ENCODE measurements at regions not wholly inside any gene's neighbourhood (a gene's known extent, or its start where the extent isn't known, plus 50 kb on each side); places are given as distances from the start of the nearest gene placed in this dataset.
"Not testable (repeated sequence)": the region's sequence is repeated elsewhere in the genome, so short reads cannot be mapped to it uniquely, and the experiment has no call there.

- no peak for DNase-seq (ENCODE audit: low spot score)
Measured at GRCh38 chr18:38695559-38696280, 1130.1 kb upstream of the CELF4 start.

- no peak for DNase-seq (ENCODE audit: low spot score)
Measured at GRCh38 chr18:38693104-38693503, 1127.5 kb upstream of the CELF4 start.

GRCh38 chr18:38690626-38691025 lies 1125.0 kb upstream of the CELF4 start:
- DNase-seq (ENCODE audit: low spot score) = no peak

GRCh38 chr18:38688416-38688815 lies 1122.8 kb upstream of the CELF4 start:
- peak; percentile 45 for DNase-seq (ENCODE audit: low spot score)

- DNase-seq (ENCODE audit: low spot score) = no peak
Measured at GRCh38 chr18:38670486-38670885, 1104.9 kb upstream of the CELF4 start.

GRCh38 chr18:38664929-38665328 lies 1099.3 kb upstream of the CELF4 start:
- DNase-seq (ENCODE audit: low spot score) = no peak

GRCh38 chr18:38663682-38664081 lies 1098.1 kb upstream of the CELF4 start:
- no peak for DNase-seq (ENCODE audit: low spot score)

- no peak for DNase-seq (ENCODE audit: low spot score)
Measured at GRCh38 chr18:38663270-38663669, 1097.7 kb upstream of the CELF4 start.

- no peak for DNase-seq (ENCODE audit: low spot score)
Measured at GRCh38 chr18:38654946-38655345, 1089.3 kb upstream of the CELF4 start.

GRCh38 chr18:38651736-38652135 lies 1086.1 kb upstream of the CELF4 start:
- no peak for DNase-seq (ENCODE audit: low spot score)

- no peak for DNase-seq (ENCODE audit: low spot score)
Measured at GRCh38 chr18:38648179-38648578, 1082.6 kb upstream of the CELF4 start.

GRCh38 chr18:38646296-38646695 lies 1080.7 kb upstream of the CELF4 start:
- DNase-seq (ENCODE audit: low spot score) = no peak

GRCh38 chr18:38644875-38645641 lies 1079.5 kb upstream of the CELF4 start:
- no peak for DNase-seq (ENCODE audit: low spot score)

- no peak for DNase-seq (ENCODE audit: low spot score)
Measured at GRCh38 chr18:38642711-38643110, 1077.1 kb upstream of the CELF4 start.

- not testable (repeated sequence) for DNase-seq (ENCODE audit: low spot score)
Measured at GRCh38 chr18:38639700-38640099, 1074.1 kb upstream of the CELF4 start.

GRCh38 chr18:38635709-38636430 lies 1070.3 kb upstream of the CELF4 start:
- no peak for DNase-seq (ENCODE audit: low spot score)

GRCh38 chr18:38634117-38634516 lies 1068.5 kb upstream of the CELF4 start:
- DNase-seq (ENCODE audit: low spot score) = no peak

- DNase-seq (ENCODE audit: low spot score) = no peak
Measured at GRCh38 chr18:38633333-38633732, 1067.7 kb upstream of the CELF4 start.

- no peak for DNase-seq (ENCODE audit: low spot score)
Measured at GRCh38 chr18:38619129-38619528, 1053.5 kb upstream of the CELF4 start.

GRCh38 chr18:38616306-38616705 lies 1050.7 kb upstream of the CELF4 start:
- no peak for DNase-seq (ENCODE audit: low spot score)

- DNase-seq (ENCODE audit: low spot score) = no peak
Measured at GRCh38 chr18:38612904-38613303, 1047.3 kb upstream of the CELF4 start.

- DNase-seq (ENCODE audit: low spot score) = no peak
Measured at GRCh38 chr18:38611036-38611964, 1045.7 kb upstream of the CELF4 start.
